HCT116 (cell line): ENCODE measurements at regions not wholly inside any gene's neighbourhood (a gene's known extent, or its start where the extent isn't known, plus 50 kb on each side); places are given as distances from the start of the nearest gene placed in this dataset.

Experiments
- ATF3 ChIP-seq: IDR thresholded peaks from 2 replicates; pipeline ENCODE4 v1.6.1; 2012
- CTCF ChIP-seq, 3 experiments: fragments of 200-600 bp in 1 of 3; sonication (generic) in 1 of 3; IDR thresholded peaks in 2 of 3; conservative IDR thresholded peaks in 1 of 3; 2 replicates each; pipeline ENCODE4 v1.5.1; 2012 to 2017; ENCODE audit warnings: low read depth in 2 of 3, low read length in 2 of 3, antibody characterized with exemption in 1 of 3, borderline replicate concordance in 1 of 3, control low read depth in 1 of 3, mild to moderate bottlenecking in 1 of 3, mixed read lengths in 1 of 3, mixed run types in 1 of 3, moderate library complexity in 1 of 3; ENCODE audit not compliant: insufficient read depth in 1 of 3
- EZH2phosphoT487 ChIP-seq: fragments of 200-600 bp; IDR thresholded peaks from 2 replicates; pipeline ENCODE4 v1.6.1; 2018; ENCODE audit warnings: antibody characterized with exemption, borderline replicate concordance
- POLR2A ChIP-seq: IDR thresholded peaks from 2 replicates; pipeline ENCODE4 v1.7.0; 2011; ENCODE audit warnings: borderline replicate concordance; ENCODE audit not compliant: insufficient read depth, insufficient read length; ENCODE audit errors: extremely low read depth
- POLR2AphosphoS5 ChIP-seq: IDR thresholded peaks from 2 replicates; pipeline ENCODE4 v1.6.1; 2011; ENCODE audit warnings: mild to moderate bottlenecking, low read depth, low read length, moderate library complexity
- REST ChIP-seq: IDR thresholded peaks from 2 replicates; pipeline ENCODE4 v1.6.1; 2012; ENCODE audit warnings: low read depth
- SIN3A ChIP-seq: IDR thresholded peaks from 2 replicates; pipeline ENCODE4 v1.6.1; 2012; ENCODE audit warnings: low read depth
- SP1 ChIP-seq: IDR thresholded peaks from 2 replicates; pipeline ENCODE4 v1.6.1; 2012; ENCODE audit warnings: low read depth
- YY1 ChIP-seq: IDR thresholded peaks from 2 replicates; pipeline ENCODE4 v1.6.1; 2011; ENCODE audit warnings: low read length, low read depth, moderate library complexity, mild to moderate bottlenecking; ENCODE audit not compliant: insufficient replicate concordance; ENCODE audit errors: extremely low read depth
- ZNF274 ChIP-seq: fragments of 200-500 bp; sonication (Bioruptor generic); IDR thresholded peaks from 2 replicates; pipeline ENCODE4 v1.6.1; 2014; ENCODE audit warnings: mild to moderate bottlenecking, low read depth, low read length, inconsistent platforms

GRCh38 chrX:112306027-112306426 is 223.5 kb upstream of the TRPC5 start:
- TF ChIP-seq POLR2A: no peak
- TF ChIP-seq YY1: no peak
- TF ChIP-seq SIN3A: no peak
- TF ChIP-seq CTCF (IDR thresholded peaks at IDR 0.05 in 2 of 3, conservative IDR thresholded peaks at IDR 0.05 in 1 of 3; ENCODE audit: borderline replicate concordance in 1 of 3, insufficient read depth in 1 of 3, low read depth in 2 of 3, low read length in 2 of 3): no peak
- TF ChIP-seq ZNF274: no peak
- TF ChIP-seq POLR2AphosphoS5: no peak
- TF ChIP-seq EZH2phosphoT487: no peak
- TF ChIP-seq REST: no peak
- no peak for TF ChIP-seq ATF3
- no peak for TF ChIP-seq SP1
